ENCODE measurements at regions not wholly inside any gene's neighbourhood (a gene's known extent, or its start where the extent isn't known, plus 50 kb on each side); places are given as distances from the start of the nearest gene placed in this dataset.

- no peak for TF ChIP-seq POLR2A (IDR thresholded peaks at IDR 0.05; ENCODE audit: low read depth, low read length)
- no peak for TF ChIP-seq POLR2AphosphoS5 (IDR thresholded peaks at IDR 0.05; ENCODE audit: low read depth, low read length)
- TF ChIP-seq TAF1 (IDR thresholded peaks at IDR 0.05; ENCODE audit: low read depth, low read length) = no peak
- TF ChIP-seq SPI1 (IDR thresholded peaks at IDR 0.05; ENCODE audit: low read depth, low read length) = no peak
These were observed 1007.7 kb downstream of the BRD1 start for GRCh38 chr22:48819961-48820360.

All from GM12891 (cell line).